GM13977 (cell line): ENCODE measurements at regions not wholly inside any gene's neighbourhood (a gene's known extent, or its start where the extent isn't known, plus 50 kb on each side); places are given as distances from the start of the nearest gene placed in this dataset.

Experiments
- DNase-seq: peaks from one replicate; pipeline ENCODE4 v3.0.0; 2012; ENCODE audit warnings: low spot score
- CTCF ChIP-seq: IDR thresholded peaks from 2 replicates; pipeline ENCODE4 v1.5.1; 2012; ENCODE audit warnings: mild to moderate bottlenecking, control low read depth; ENCODE audit not compliant: insufficient read depth; ENCODE audit errors: extremely low read depth, missing control alignments
- in situ Hi-C: fragments of 300-500 bp; cut with MboI; formaldehyde crosslinking; loops from one replicate; pipeline ENCODE4 v1.12.0; 2022; ENCODE audit warnings: low sequenced_read_pairs, low pct_unique_long_range_greater_than_20kb, mixed read lengths, inconsistent platforms; ENCODE audit not compliant: unreplicated experiment

GRCh38 chr3:1533763-1534162 is 440.9 kb downstream of the CNTN6 start:
- no peak for TF ChIP-seq CTCF
- DNase-seq = no peak
- in situ Hi-C loops = no loop called here

GRCh38 chr3:1534252-1534651 is 441.4 kb downstream of the CNTN6 start:
- no peak for DNase-seq
- in situ Hi-C loops = no loop called here
- TF ChIP-seq CTCF = no peak

DNA sequence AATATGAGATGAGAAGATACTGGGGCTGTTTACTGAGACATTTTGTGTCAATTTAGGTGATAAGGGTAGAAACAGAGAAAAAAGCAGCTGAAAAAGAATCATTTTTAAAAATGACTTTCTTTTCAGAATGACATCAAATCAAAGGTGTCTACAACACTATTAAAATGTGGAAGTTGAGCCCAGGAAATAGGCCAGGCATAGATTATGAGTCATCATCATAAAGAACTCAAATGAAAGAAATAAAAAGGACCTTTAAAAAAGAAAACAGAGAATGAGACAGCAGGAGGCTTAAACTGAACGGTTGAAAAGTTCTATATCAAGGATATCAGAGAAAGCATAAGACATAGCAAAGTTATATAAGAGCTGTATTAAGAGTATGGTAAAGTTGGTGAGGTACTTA is 442.5 kb downstream of the CNTN6 start:
- TF ChIP-seq CTCF = no peak
- DNase-seq = no peak
- in situ Hi-C loops = no loop called here

DNA sequence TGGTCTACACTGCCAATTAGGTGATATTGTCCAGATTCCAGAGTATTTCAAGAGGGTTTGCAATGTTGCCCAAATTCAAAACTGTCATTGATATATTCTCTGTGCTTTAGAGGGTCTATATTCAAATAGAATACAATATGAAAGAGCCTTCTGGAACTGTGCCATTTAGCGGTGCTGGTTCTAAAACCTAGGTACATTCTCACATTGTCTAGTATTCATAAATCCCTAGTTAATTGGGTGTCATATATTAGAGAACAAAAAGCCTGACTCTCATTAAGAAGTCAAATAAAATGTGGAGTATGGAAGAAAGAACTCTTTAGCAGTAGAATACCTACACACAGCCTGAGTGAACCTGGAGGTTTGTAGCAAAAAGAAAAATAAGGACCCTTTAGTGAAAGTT is 447.9 kb downstream of the CNTN6 start:
- in situ Hi-C loops = no loop called here
- DNase-seq = no peak
- TF ChIP-seq CTCF = no peak

DNA sequence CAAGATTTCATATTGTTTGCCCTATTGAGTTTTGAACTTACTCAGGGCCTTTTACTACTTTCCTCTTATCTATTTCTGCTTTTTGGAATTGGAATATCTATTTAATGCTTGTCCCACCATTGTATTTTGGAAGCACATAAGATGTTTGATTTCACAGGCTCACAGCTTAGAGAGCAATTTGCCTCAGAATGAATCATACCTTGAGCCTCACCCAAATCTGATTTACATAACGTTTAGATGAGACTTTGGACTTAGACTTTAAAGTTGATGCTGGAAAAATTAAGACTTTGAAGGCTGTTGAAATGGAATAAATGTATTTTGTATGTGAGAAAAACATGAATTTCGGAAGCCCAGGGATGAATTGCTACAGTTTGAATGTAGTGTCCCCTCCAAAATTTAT is 458.9 kb downstream of the CNTN6 start:
- no peak for DNase-seq
- TF ChIP-seq CTCF = no peak
- in situ Hi-C loops = no loop called here

DNA sequence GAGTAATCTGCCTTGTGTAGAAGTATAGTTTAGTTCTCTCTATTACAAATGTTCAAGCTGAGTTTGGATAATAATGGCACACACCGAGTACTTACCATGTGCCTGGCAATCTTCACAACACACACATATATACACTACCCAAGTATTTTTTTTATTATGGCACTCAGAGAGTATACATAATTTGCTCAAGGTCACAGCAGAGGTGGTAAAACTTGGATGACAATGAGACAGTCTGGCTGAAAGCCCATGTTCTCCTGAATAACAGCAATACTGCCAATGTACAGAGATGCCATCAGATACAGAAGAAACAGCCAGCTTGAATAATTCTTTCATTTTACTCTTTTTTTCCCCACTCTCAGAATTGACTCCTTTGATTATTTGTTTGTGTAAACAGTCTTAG is 460.0 kb downstream of the CNTN6 start:
- TF ChIP-seq CTCF = no peak
- in situ Hi-C loops = no loop called here
- no peak for DNase-seq

- DNase-seq = no peak
- no peak for TF ChIP-seq CTCF
- in situ Hi-C loops = no loop called here
Observed at GRCh38 chr3:1561427-1561826, 468.6 kb downstream of the CNTN6 start.
